Endothelial cell of umbilical vein (primary cell): ENCODE measurements at regions not wholly inside any gene's neighbourhood (a gene's known extent, or its start where the extent isn't known, plus 50 kb on each side); places are given as distances from the start of the nearest gene placed in this dataset.
"Not testable (repeated sequence)": the region's sequence is repeated elsewhere in the genome, so short reads cannot be mapped to it uniquely, and the experiment has no call there.

Experiments used
- BruUV-seq: library from RNA; stranded (reverse); fragments of 400-500 nt; replicated peaks from 2 replicates; lab custom pipeline; 2021; lab: Mats Ljungman, UMichigan
- CTCF ChIA-PET: fragments of 300-600, 350-600 bp; sonication (Branson Sonifier 250); formaldehyde crosslinking; loops from one replicate; lab custom pipeline; 2021; ENCODE audit warnings: antibody characterized with exemption, inconsistent platforms; lab: Charles Lee
- POLR2A ChIA-PET: fragments of 300-600, 350-600 bp; sonication (Branson Sonifier 250); formaldehyde crosslinking; loops from one replicate; lab custom pipeline; 2021; ENCODE audit warnings: antibody characterized with exemption, inconsistent platforms; lab: Charles Lee
- DNase-seq: peaks from one replicate; pipeline ENCODE4 v3.0.0-alpha.2; 2011; ENCODE audit warnings: low read depth, low spot score
- FAIRE-seq: peaks from 2 replicates; lab custom pipeline; 2011; peaks lifted over from hg19 to GRCh38; lab: Jason Lieb, UNC
- H2AFZ ChIP-seq: 2 replicates; pipeline ENCODE4 v1.6.0; 2012; ENCODE audit warnings: low read depth, low read length, control low read depth, inconsistent platforms
- H3K27ac ChIP-seq: 2 replicates; pipeline ENCODE4 v1.5.1; 2011; ENCODE audit warnings: low read depth, mild to moderate bottlenecking, control low read depth, low read length, moderate library complexity; ENCODE audit not compliant: insufficient read depth
- H3K27me3 ChIP-seq, 2 experiments: 2 replicates each; pipeline versions ENCODE4 v1.6.0 to v1.6.1; 2011; ENCODE audit warnings: low read length in 2 of 2, mixed read lengths in 1 of 2; ENCODE audit not compliant: control insufficient read depth in 2 of 2, insufficient read depth in 2 of 2
- H3K36me3 ChIP-seq, 2 experiments: 2 replicates in 1 of 2; 3 replicates in 1 of 2; pipeline ENCODE4 v1.5.1; 2011; ENCODE audit warnings: low read length in 2 of 2, mild to moderate bottlenecking in 1 of 2, moderate library complexity in 1 of 2; ENCODE audit not compliant: control insufficient read depth in 2 of 2, insufficient read depth in 2 of 2; ENCODE audit errors: extremely low read depth in 1 of 2
- H3K4me1 ChIP-seq: 3 replicates; pipeline ENCODE4 v1.5.1; 2011; ENCODE audit warnings: mild to moderate bottlenecking, low read length; ENCODE audit not compliant: control insufficient read depth, insufficient read depth; ENCODE audit errors: extremely low read depth
- H3K4me2 ChIP-seq: 2 replicates; pipeline ENCODE4 v1.6.1; 2011; ENCODE audit warnings: low read length, control low read depth, mixed read lengths; ENCODE audit not compliant: insufficient read depth
- H3K4me3 ChIP-seq, 3 experiments: fragments of 200-600 bp in 1 of 3; sonication (generic), shearing (Covaris generic) in 1 of 3; replicated peaks in 1 of 3; 2 replicates each; pipeline ENCODE4 v1.5.1; 2011 to 2016; ENCODE audit warnings: control low read depth in 3 of 3, low read length in 3 of 3, mild to moderate bottlenecking in 2 of 3, inconsistent platforms in 1 of 3, low read depth in 1 of 3, moderate library complexity in 1 of 3; ENCODE audit not compliant: insufficient read depth in 1 of 3
- H3K79me2 ChIP-seq: 2 replicates; pipeline ENCODE4 v1.6.0; 2012; ENCODE audit warnings: low read length, inconsistent platforms; ENCODE audit not compliant: control insufficient read depth, insufficient read depth
- H3K9ac ChIP-seq: replicated peaks from 2 replicates; pipeline ENCODE3; 2011; ENCODE audit warnings: low read length, control low read depth; ENCODE audit not compliant: insufficient read depth; ENCODE audit errors: extremely low read depth
- H3K9me1 ChIP-seq: replicated peaks from 3 replicates; pipeline ENCODE4 v1.6.0; 2011; ENCODE audit warnings: mild to moderate bottlenecking, low read length; ENCODE audit not compliant: control insufficient read depth, insufficient read depth; ENCODE audit errors: extremely low read depth
- H3K9me3 ChIP-seq: replicated peaks from 2 replicates; pipeline ENCODE4 v1.5.1; 2012; ENCODE audit warnings: low read length, inconsistent platforms; ENCODE audit not compliant: control insufficient read depth, insufficient read depth
- H4K20me1 ChIP-seq: replicated peaks from 2 replicates; pipeline ENCODE3; 2011; ENCODE audit warnings: mild to moderate bottlenecking, low read length; ENCODE audit not compliant: control insufficient read depth, insufficient read depth; ENCODE audit errors: extremely low read depth
- dilution Hi-C: fragments of 300-500 bp; cut with MboI; formaldehyde crosslinking; loops from one replicate; pipeline ENCODE4 v1.15.0; 2019; ENCODE audit warnings: low sequenced_read_pairs; ENCODE audit not compliant: extremely low pct_ligation_motif_present
- intact Hi-C: fragments of 100-400 bp; cut with micrococcal nuclease; formaldehyde crosslinking; loops from one replicate; pipeline ENCODE4 v1.10.0; 2022

DNA sequence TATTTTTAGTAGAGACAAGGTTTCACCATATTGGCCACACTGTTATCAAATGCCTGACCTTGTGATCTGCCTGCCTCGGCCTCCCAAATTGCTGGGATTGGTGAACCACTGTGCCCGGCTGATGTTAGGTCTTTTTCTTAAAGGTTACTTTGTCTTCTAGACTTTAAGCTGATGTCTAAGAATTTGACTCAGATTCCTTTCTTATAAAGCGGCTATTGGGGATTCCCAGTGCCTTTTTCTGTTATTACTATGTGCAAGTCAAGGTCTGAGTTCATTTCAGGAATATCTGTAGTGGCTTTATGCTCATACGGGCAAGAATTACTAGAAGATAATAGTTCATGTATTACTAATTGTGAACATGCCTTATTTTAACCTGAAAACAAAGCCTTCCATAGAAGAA, 102.8 kb downstream of the LAT start:
- H3K27me3 ChIP-seq, H3K9ac ChIP-seq, FAIRE-seq, H2AFZ ChIP-seq, H4K20me1 ChIP-seq, intact Hi-C loops, H3K9me3 ChIP-seq, dilution Hi-C loops, DNase-seq, BruUV-seq, CTCF ChIA-PET, H3K4me3 ChIP-seq, H3K4me2 ChIP-seq, POLR2A ChIA-PET, H3K4me1 ChIP-seq, H3K27ac ChIP-seq, H3K9me1 ChIP-seq, H3K79me2 ChIP-seq, H3K36me3 ChIP-seq: not testable (repeated sequence)

DNA sequence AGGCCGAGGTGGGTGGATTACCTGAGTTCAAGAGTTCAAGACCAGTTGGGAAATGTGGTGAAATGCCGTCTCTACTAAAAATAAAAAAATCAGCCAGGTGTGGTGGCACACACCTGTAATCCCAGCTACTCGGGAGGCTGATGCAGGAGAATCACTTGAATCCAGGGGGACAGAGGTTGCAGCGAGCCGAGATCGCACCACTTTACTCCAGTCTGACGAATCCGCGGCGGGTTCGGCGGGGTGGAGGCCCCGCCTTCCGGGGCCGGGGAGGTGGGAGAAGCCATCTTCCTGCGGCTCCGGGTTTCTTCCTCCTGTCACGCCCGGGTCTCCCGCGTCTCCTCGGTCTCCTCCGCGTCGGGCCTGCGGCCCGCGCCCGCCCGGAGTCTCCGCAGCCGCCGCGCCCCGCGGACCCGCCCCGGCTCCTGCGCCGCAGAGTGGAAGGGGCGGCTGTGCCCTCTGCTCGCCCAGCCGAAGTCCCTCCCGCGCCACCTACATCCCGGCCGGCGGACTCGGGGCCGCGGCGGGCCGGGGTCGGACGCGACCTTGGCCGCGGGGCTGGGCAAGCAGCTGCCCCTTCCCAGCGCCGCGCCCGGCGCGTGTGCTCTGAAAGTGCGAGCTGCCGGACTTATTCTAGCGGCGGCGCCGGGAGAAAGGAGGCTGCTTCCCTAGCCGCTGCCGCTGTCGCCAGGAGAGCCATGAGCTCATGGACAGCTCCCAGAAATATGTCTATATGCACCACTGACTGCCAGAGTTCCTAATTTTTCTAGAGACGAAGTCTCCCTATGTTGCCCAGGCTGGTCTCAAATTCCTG, 97.2 kb downstream of the LAT start:
- FAIRE-seq: peak; percentile 64

DNA sequence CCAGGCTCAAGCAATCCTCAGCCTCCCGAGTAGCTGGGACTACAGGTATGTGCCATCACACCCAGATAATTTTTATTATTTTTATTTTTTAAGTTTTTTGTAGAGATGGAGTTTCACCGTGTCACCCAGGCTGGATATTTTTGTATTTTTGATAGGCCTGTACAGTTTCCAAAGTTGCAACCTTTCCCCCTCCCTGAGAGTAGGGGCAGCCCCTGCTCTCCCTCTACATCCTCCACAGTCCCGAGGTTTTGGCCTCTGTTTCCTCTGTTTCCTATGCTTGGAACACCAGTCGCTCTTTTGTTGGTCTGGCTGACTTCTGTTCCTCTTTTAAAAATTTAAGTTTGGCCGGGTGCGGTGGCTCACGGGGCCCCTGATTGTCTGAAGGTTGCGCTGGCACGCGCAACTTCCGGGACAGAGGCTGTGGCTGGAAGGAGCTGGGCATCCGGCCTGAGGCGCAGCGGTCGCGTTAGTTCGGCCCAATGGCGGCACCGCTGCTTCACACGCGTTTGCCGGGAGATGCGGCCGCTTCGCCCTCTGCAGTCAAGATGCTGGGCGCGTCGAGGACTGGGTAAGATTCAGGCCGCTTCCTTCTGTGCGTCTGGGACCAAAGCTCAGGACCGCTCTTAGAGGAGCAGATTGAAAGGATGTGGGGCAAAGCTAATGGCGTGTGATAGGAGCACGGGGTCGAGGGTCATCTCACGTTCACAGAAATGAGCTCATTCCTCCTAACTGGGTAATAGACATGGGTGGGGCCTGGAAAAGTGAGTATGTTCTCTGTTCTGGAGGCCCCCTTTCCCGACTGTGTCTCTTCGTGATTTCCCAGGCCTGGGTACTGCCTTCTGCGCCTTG, 89.9 kb downstream of the LAT start:
- intact Hi-C loops, POLR2A ChIA-PET, H3K27me3 ChIP-seq, H3K9me1 ChIP-seq, dilution Hi-C loops, H3K36me3 ChIP-seq, H4K20me1 ChIP-seq, H3K79me2 ChIP-seq, H3K4me1 ChIP-seq, H3K9me3 ChIP-seq: not testable (repeated sequence)
- peak; percentile 76 for DNase-seq
- Histone ChIP-seq H2AFZ (peak overlapping the region; percentile 98), H3K27ac (peak overlapping the region; percentile 92), H3K4me3 (peak overlapping the region in 2 of 3 experiments; percentile 25 to 62), H3K9ac (peak overlapping the region; percentile 74), H3K4me2 (peak overlapping the region; percentile 74)
- CTCF ChIA-PET: interaction anchor here (1.0 kb wide), 1 partner anchor 101 kb away, joined by 3 read pairs; no protein-coding TSS in a partner anchor
- BruUV-seq: TSS peak; percentile 91
- peak; percentile 76 for FAIRE-seq

More for the DNA sequence above, 97.2 kb downstream of the LAT start:
- H3K27ac ChIP-seq, H2AFZ ChIP-seq, H3K9me3 ChIP-seq, intact Hi-C loops, H3K27me3 ChIP-seq, dilution Hi-C loops, H3K4me1 ChIP-seq, H3K4me2 ChIP-seq, POLR2A ChIA-PET, H4K20me1 ChIP-seq, H3K36me3 ChIP-seq, H3K79me2 ChIP-seq, H3K9me1 ChIP-seq: not testable (repeated sequence)
- CTCF ChIA-PET: interaction anchor here (0.7 kb wide), 1 partner anchor 108 kb away, joined by 4 read pairs; no protein-coding TSS in a partner anchor
- peak overlapping the region; percentile 3 for H3K9ac ChIP-seq
- TSS peak; percentile 0 for BruUV-seq
- peak; percentile 32 for DNase-seq
- peak overlapping the region in 1 of 3 experiments; percentile 20 for H3K4me3 ChIP-seq

DNA sequence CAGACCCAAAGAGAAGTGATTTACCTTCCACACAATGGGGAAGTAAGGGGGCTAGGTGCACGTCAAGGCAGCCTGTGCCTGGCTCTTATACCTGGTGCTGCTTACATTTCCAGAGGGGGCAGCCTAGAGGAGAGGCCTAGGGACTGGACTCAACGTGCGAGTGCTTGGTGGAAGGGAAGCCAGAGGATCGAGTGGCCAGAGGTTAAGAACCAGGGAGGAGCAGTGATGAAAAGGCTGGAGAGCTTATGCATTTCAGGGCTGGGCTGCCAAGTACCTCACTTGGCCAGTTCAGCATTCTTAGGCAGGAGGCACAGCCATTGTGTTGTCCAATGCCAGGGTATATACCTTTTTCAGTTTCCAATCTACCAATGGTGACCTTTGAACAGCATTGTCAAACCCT, 77.4 kb downstream of the LAT start:
- H3K9ac ChIP-seq, H3K4me1 ChIP-seq, CTCF ChIA-PET, H2AFZ ChIP-seq, H3K4me3 ChIP-seq, DNase-seq, intact Hi-C loops, H3K9me1 ChIP-seq, H3K79me2 ChIP-seq, POLR2A ChIA-PET, FAIRE-seq, H4K20me1 ChIP-seq, H3K9me3 ChIP-seq, H3K27me3 ChIP-seq, H3K4me2 ChIP-seq, H3K27ac ChIP-seq, BruUV-seq, dilution Hi-C loops, H3K36me3 ChIP-seq: not testable (repeated sequence)
